ENCODE measurements at regions not wholly inside any gene's neighbourhood (a gene's known extent, or its start where the extent isn't known, plus 50 kb on each side); places are given as distances from the start of the nearest gene placed in this dataset.

DNA sequence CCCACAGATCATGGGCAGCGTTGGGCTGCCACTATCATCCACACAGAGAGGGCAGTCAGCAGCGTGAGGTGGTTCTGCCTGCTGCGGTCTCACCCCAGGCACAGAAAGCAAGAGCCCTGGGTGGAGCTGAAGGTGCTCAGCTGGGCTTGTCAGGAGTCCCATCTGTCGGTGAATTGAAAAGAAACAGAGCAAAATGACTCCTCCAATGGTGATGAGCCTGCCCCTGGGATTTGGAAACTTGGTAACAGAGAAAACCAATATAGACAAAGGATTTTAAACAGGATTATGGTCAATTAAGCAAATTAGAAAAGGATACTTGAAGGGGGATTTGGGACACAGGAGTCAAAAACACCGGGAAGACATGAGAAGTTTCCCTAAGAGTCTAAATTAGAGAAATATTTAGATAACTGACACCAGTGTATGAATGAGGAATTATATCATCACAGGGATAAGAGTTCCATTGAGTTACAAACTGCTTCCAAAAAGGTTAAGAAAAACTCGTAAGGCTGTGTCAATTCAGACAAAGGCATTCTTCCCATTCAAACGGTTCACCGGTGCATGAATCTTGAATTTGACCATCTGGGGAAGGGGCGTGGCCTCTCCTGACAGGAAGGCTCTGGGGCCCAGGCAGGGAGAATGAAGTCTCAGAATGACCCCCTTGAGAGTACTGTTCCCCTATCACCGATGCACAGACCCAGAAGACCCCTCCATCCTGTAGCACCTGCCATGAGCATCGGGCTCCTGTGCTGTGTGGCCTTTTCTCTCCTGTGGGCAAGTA lies 70.0 kb upstream of the PRSS58 start:
- TF ChIP-seq POLR2A (IDR thresholded peaks at IDR 0.05): no peak
- TF ChIP-seq, protein P1, sequence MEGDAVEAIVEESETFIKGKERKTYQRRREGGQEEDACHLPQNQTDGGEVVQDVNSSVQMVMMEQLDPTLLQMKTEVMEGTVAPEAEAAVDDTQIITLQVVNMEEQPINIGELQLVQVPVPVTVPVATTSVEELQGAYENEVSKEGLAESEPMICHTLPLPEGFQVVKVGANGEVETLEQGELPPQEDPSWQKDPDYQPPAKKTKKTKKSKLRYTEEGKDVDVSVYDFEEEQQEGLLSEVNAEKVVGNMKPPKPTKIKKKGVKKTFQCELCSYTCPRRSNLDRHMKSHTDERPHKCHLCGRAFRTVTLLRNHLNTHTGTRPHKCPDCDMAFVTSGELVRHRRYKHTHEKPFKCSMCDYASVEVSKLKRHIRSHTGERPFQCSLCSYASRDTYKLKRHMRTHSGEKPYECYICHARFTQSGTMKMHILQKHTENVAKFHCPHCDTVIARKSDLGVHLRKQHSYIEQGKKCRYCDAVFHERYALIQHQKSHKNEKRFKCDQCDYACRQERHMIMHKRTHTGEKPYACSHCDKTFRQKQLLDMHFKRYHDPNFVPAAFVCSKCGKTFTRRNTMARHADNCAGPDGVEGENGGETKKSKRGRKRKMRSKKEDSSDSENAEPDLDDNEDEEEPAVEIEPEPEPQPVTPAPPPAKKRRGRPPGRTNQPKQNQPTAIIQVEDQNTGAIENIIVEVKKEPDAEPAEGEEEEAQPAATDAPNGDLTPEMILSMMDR (IDR thresholded peaks at IDR 0.05): no peak
